ENCODE measurements at regions not wholly inside any gene's neighbourhood (a gene's known extent, or its start where the extent isn't known, plus 50 kb on each side); places are given as distances from the start of the nearest gene placed in this dataset.

DNA sequence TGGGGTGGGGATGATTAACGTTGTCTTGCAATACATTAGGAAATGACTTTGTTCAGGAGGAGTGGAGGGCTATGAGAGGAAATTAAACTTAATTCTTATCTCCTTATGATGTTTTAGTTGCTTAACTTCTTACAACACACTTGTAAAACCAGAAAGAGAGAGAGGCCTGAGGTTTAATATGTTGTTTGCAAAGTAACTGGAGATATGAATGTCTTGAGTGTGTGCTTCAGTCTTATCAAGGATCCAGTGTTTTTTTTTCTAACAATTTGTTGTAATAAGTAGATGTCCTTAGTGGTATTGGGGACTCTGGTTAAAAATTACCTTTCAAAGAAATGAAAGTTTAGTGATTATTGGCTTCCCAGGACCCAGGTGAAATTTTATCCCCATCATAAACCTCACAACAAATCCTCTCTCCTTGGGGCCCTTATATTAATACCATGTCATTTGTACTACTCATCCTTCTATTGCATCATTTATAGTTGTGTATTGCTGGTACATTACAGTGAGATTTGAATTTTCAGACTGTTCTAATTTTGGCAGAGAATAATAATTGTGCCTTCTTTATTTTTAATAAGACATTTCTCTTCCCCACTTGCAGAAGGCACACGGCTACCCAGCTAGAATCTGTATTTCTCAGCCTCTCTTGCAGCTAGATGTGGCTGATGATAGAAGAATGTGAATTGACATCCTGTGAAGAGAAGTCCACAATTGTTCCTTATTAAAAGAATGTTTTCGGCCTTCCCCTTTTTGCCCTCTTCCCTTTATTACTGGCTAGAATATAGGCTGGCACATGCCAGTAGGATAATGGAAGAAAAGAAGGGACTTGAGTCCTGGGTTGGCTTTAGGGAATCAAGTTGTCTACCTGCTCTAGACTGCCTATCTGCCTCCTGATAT, 91.9 kb upstream of the CXCR4 start:
- TF ChIP-seq, protein P1, sequence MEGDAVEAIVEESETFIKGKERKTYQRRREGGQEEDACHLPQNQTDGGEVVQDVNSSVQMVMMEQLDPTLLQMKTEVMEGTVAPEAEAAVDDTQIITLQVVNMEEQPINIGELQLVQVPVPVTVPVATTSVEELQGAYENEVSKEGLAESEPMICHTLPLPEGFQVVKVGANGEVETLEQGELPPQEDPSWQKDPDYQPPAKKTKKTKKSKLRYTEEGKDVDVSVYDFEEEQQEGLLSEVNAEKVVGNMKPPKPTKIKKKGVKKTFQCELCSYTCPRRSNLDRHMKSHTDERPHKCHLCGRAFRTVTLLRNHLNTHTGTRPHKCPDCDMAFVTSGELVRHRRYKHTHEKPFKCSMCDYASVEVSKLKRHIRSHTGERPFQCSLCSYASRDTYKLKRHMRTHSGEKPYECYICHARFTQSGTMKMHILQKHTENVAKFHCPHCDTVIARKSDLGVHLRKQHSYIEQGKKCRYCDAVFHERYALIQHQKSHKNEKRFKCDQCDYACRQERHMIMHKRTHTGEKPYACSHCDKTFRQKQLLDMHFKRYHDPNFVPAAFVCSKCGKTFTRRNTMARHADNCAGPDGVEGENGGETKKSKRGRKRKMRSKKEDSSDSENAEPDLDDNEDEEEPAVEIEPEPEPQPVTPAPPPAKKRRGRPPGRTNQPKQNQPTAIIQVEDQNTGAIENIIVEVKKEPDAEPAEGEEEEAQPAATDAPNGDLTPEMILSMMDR (conservative IDR thresholded peaks at IDR 0.05; ENCODE audit: low read length), result no peak
- no peak for TF ChIP-seq EZH2phosphoT487 (IDR thresholded peaks at IDR 0.05; ENCODE audit: borderline replicate concordance, low read depth, low read length)
